HepG2 (cell line): ENCODE measurements at regions not wholly inside any gene's neighbourhood (a gene's known extent, or its start where the extent isn't known, plus 50 kb on each side); places are given as distances from the start of the nearest gene placed in this dataset.

ENCODE experiments used
- ATAC-seq: fragments of 200-7000 bp; cut with Tn5 transposase; 3 replicates; pipeline ENCODE4 v1.9.1; 2020; ENCODE audit warnings: mild to moderate bottlenecking, moderate library complexity
- BruUV-seq: library from RNA; stranded (reverse); fragments of 400-500 nt; replicated peaks from 2 replicates; lab custom pipeline; 2021; lab: Mats Ljungman, UMichigan
- CTCF ChIA-PET: fragments of 300-600 bp; formaldehyde crosslinking; extraction: SDS; loops from one replicate; lab custom pipeline; 2021; ENCODE audit warnings: low total read pairs, inconsistent platforms, low intra/inter-chr PET ratio; lab: Yijun Ruan, JAX
- POLR2A ChIA-PET: fragments of 350-600 bp; sonication (Branson Sonifier 250); formaldehyde crosslinking; loops from one replicate; lab custom pipeline; 2020; ENCODE audit warnings: antibody characterized with exemption, inconsistent platforms; lab: Yijun Ruan, JAX
- DNase-seq: peaks from one replicate; pipeline ENCODE4 v3.0.0-alpha.2; 2015; ENCODE audit warnings: low spot score
- FAIRE-seq: peaks from 3 replicates; lab custom pipeline; 2011; peaks lifted over from hg19 to GRCh38; lab: Jason Lieb, UNC
- H2AFZ ChIP-seq: one replicate; pipeline ENCODE4 v1.6.1; 2011; ENCODE audit warnings: low read length, inconsistent platforms
- H3K27ac ChIP-seq: fragments of 300-600 bp; 3 replicates; pipeline ENCODE4 v1.8.0; 2011; ENCODE audit warnings: mixed run types, mild to moderate bottlenecking, mixed read lengths, low read length, inconsistent platforms; ENCODE audit not compliant: insufficient read depth; ENCODE audit errors: extremely low read length
- H3K27me3 ChIP-seq, 2 experiments: fragments of 200-600 bp in 1 of 2; 2 replicates in 1 of 2; 3 replicates in 1 of 2; pipeline versions ENCODE4 v1.6.0 to v1.8.0; 2011; ENCODE audit warnings: low read length in 2 of 2, mild to moderate bottlenecking in 2 of 2, moderate library complexity in 2 of 2, inconsistent platforms in 1 of 2; ENCODE audit not compliant: insufficient read depth in 2 of 2, control insufficient read depth in 1 of 2
- H3K36me3 ChIP-seq, 2 experiments: fragments of 200-600 bp in 1 of 2; replicated peaks in 1 of 2; 2 replicates in 1 of 2; 3 replicates in 1 of 2; pipeline versions ENCODE4 v1.5.1 to v1.8.0; 2011; ENCODE audit warnings: low read length in 2 of 2, inconsistent platforms in 1 of 2; ENCODE audit not compliant: insufficient read depth in 2 of 2, control insufficient read depth in 1 of 2
- H3K4me1 ChIP-seq: 2 replicates; pipeline ENCODE4 v1.5.1; 2012; ENCODE audit warnings: low read length, inconsistent platforms; ENCODE audit not compliant: insufficient read depth
- H3K4me2 ChIP-seq: 2 replicates; pipeline ENCODE4 v1.6.0; 2011; ENCODE audit warnings: low read depth, low read length, inconsistent platforms
- H3K4me3 ChIP-seq, 3 experiments: fragments of 200-600 bp in 1 of 3; sonication (generic), shearing (Covaris generic) in 1 of 3; replicated peaks in 1 of 3; 2 replicates each; pipeline ENCODE4 v1.5.1; 2011 to 2016; ENCODE audit warnings: low read length in 3 of 3, inconsistent platforms in 2 of 3, low read depth in 2 of 3, mild to moderate bottlenecking in 2 of 3, control low read depth in 1 of 3, mixed read lengths in 1 of 3; ENCODE audit not compliant: insufficient read depth in 1 of 3
- H3K79me2 ChIP-seq: one replicate; pipeline ENCODE4 v1.6.1; 2011; ENCODE audit warnings: low read length, inconsistent platforms; ENCODE audit not compliant: insufficient read depth
- H3K9ac ChIP-seq: 2 replicates; pipeline ENCODE4 v1.6.0; 2011; ENCODE audit warnings: mild to moderate bottlenecking, low read depth, low read length, inconsistent platforms; ENCODE audit not compliant: insufficient read depth
- H3K9me3 ChIP-seq: 2 replicates; pipeline ENCODE4 v1.5.1; 2012; ENCODE audit warnings: mild to moderate bottlenecking, low read length
- H4K20me1 ChIP-seq: 2 replicates; pipeline ENCODE4 v1.6.0; 2011; ENCODE audit warnings: inconsistent platforms, mild to moderate bottlenecking, low read length, moderate library complexity; ENCODE audit not compliant: insufficient read depth
- AHDC1 ChIP-seq: sonication (generic); formaldehyde crosslinking; IDR thresholded peaks from 2 replicates; pipeline ENCODE4 v1.5.1; 2020; ENCODE audit warnings: mild to moderate bottlenecking, missing genetic modification reagents, borderline replicate concordance
- HDAC6 ChIP-seq: fragments of 200-600 bp; sonication (generic); IDR thresholded peaks from 2 replicates; pipeline ENCODE4 v1.7.0; 2017; ENCODE audit warnings: mild to moderate bottlenecking, antibody characterized with exemption, low read length, low read depth
- MEIS2 ChIP-seq: sonication (generic); formaldehyde crosslinking; IDR thresholded peaks from 2 replicates; pipeline ENCODE4 v1.9.0; 2021; ENCODE audit warnings: mild to moderate bottlenecking, missing genetic modification reagents
- REXO4 ChIP-seq: sonication (generic); formaldehyde crosslinking; IDR thresholded peaks from 2 replicates; pipeline ENCODE4 v1.8.0; 2022; ENCODE audit warnings: missing genetic modification reagents, mild to moderate bottlenecking, borderline replicate concordance
- SMAD1 ChIP-seq: sonication (generic); formaldehyde crosslinking; IDR thresholded peaks from 2 replicates; pipeline ENCODE4 v1.4.0; 2020; ENCODE audit warnings: missing genetic modification reagents, low read depth, mild to moderate bottlenecking, borderline replicate concordance
- ZFY ChIP-seq: sonication (generic); formaldehyde crosslinking; IDR thresholded peaks from 2 replicates; pipeline ENCODE4 v1.4.0; 2020; ENCODE audit warnings: missing genetic modification reagents
- ZNF12 ChIP-seq: sonication (generic); formaldehyde crosslinking; IDR thresholded peaks from 2 replicates; pipeline ENCODE4 v1.5.0; 2020; ENCODE audit warnings: missing genetic modification reagents
- ZNF281 ChIP-seq: sonication (generic); formaldehyde crosslinking; IDR thresholded peaks from 2 replicates; pipeline ENCODE4 v1.4.0; 2020; ENCODE audit warnings: missing genetic modification reagents, borderline replicate concordance
- ZNF770 ChIP-seq: sonication (generic); formaldehyde crosslinking; IDR thresholded peaks from 2 replicates; pipeline ENCODE4 v1.5.0; 2020; ENCODE audit warnings: mild to moderate bottlenecking, missing genetic modification reagents
- WGBS: methylation state at CpG from one replicate; pipeline ENCODE4 v1.1.6; 2017; ENCODE audit warnings: low lambda C conversion rate; 5-methylcytosine and 5-hydroxymethylcytosine counted together
- in situ Hi-C: cut with HindIII; loops from 2 replicates; pipeline ENCODE4 v1.10.0; 2017; ENCODE audit warnings: low pct_unique_long_range_greater_than_20kb; ENCODE audit not compliant: extremely low pct_ligation_motif_present
- intact Hi-C: fragments of 100-400 bp; cut with micrococcal nuclease; formaldehyde crosslinking; loops from one replicate; pipeline ENCODE4 v1.10.0; 2022; ENCODE audit not compliant: unreplicated experiment

- H2AFZ ChIP-seq = no peak overlapping the region
- H3K79me2 ChIP-seq = no peaks in the 10 kb centered on the region
- no peak for FAIRE-seq
- no peaks in the 10 kb centered on the region; a peak in 1 of 5 replicates for H3K27me3 ChIP-seq
- no peak overlapping the region for H3K4me2 ChIP-seq
- H3K4me3 ChIP-seq = no peak overlapping the region
- WGBS = 31% methylated on average over 20 of the region's 20 CpGs
- ChIA-PET CTCF (no interaction called here), POLR2A (no interaction called here)
- H3K4me1 ChIP-seq = no peaks in the 10 kb centered on the region
- no peak overlapping the region for H3K9ac ChIP-seq
- no peak for ATAC-seq
- H3K36me3 ChIP-seq = no peaks in the 10 kb centered on the region
- in situ Hi-C loops (loop anchor here (25.0 kb wide), 1 partner anchor 571 kb away; the partner anchor contains the start of gene EMX2), intact Hi-C loops (loop anchor here (5.0 kb wide), 3 partner anchors 134 to 611 kb away; no protein-coding TSS in a partner anchor)
- no peak for DNase-seq
- H4K20me1 ChIP-seq = no peaks in the 10 kb centered on the region
- BruUV-seq = no TSS peak
- no peak overlapping the region for H3K27ac ChIP-seq
- no peaks in the 10 kb centered on the region for H3K9me3 ChIP-seq
- no peak for TF ChIP-seq MEIS2
- no peak for TF ChIP-seq HDAC6
- no peak for TF ChIP-seq ZNF281 (CRISPR knock-in tag)
- no peak for TF ChIP-seq AHDC1 (CRISPR knock-in tag)
- no peak for TF ChIP-seq ZNF770
- TF ChIP-seq ZNF12 (CRISPR knock-in tag) = no peak
- TF ChIP-seq SMAD1 (CRISPR knock-in tag) = no peak
- TF ChIP-seq ZFY (CRISPR knock-in tag) = no peak
- TF ChIP-seq REXO4 (CRISPR knock-in tag) = no peak
Measured at GRCh38 chr10:118108194-118109026, 61.7 kb upstream of the RAB11FIP2 start.
